ENCODE measurements at regions not wholly inside any gene's neighbourhood (a gene's known extent, or its start where the extent isn't known, plus 50 kb on each side); places are given as distances from the start of the nearest gene placed in this dataset.

DNA sequence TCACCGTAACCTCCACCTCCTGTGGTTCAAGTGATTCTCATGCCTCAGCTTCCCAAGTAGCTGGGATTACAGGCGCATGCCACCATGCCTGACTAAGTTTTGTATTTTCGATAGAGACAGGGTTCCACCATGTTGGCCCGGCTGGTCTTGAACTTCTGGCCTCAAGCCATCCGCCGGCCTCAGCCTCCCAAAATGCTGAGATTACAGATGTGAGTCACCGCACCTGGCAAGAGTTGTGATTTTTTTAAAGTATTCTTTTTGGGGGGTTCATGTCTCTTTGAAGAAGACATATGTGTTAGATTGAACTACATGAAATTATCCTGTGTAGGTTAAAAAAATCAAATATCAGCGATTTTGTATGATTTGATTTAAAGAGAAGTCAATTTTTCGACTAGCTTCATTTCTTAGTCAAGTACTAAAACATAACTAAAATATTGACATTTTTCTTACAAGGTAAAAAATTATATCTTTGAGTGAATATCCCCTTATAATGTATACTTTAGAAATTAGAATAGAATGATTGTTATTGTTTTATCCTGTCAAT is 60.3 kb upstream of the ANTXR2 start:
- Histone ChIP-seq H3K27ac (ENCODE audit: low read length) (no peak overlapping the region), H3K4me2 (ENCODE audit: low read length) (no peak overlapping the region), H3K4me3 (ENCODE audit: low read length) (no peak overlapping the region), H3K9ac (ENCODE audit: low read length) (no peak overlapping the region), H3K9me3 (ENCODE audit: insufficient read depth, low read length) (0 out of 2 replicates have a peak, but pooled peaks cover 5% of the 10 kb centered on the region), H2AFZ (ENCODE audit: low read depth, low read length) (no peak overlapping the region), H3K36me3 (replicated peaks; ENCODE audit: low read depth, low read length) (no peaks in the 10 kb centered on the region), H3K4me1 (ENCODE audit: low read length) (peaks cover 4% of the 10 kb centered on the region), H3K79me2 (ENCODE audit: low read length) (no peaks in the 10 kb centered on the region), H4K20me1 (ENCODE audit: insufficient read depth, low read length) (no peaks in the 10 kb centered on the region), H3K27me3 (ENCODE audit: low read depth, low read length) (no peaks in the 10 kb centered on the region)
- no peak for TF ChIP-seq CTCF (IDR thresholded peaks at IDR 0.05; ENCODE audit: low read depth, low read length)
- no peak for TF ChIP-seq EZH2phosphoT487 (IDR thresholded peaks at IDR 0.05; ENCODE audit: low read depth)

DNA sequence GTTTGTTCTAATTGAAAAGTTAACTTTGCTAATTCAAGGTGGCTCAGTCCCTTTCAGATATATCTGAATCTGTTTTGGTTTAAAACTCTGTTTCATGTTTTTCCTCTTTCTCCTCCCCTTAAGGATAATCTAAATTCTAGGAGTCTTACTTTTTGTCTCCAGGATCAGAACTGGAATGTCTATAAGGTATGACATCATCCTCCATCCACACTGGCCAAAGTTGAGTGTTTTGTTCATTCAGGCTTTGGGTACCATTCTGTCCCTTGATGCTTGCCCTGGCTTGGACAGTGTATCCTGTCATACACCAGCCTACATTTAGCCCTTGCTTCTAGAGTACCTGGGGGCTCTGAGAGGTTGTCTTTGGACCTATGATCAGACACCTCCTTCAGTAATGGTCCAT is 56.8 kb upstream of the ANTXR2 start:
- H3K27me3 ChIP-seq (ENCODE audit: low read depth, low read length): no peaks in the 10 kb centered on the region
- H3K36me3 ChIP-seq (replicated peaks; ENCODE audit: low read depth, low read length): no peaks in the 10 kb centered on the region
- H3K4me2 ChIP-seq (ENCODE audit: low read length): no peak overlapping the region
- H2AFZ ChIP-seq (ENCODE audit: low read depth, low read length): no peak overlapping the region
- H3K79me2 ChIP-seq (ENCODE audit: low read length): no peaks in the 10 kb centered on the region
- H4K20me1 ChIP-seq (ENCODE audit: insufficient read depth, low read length): no peaks in the 10 kb centered on the region
- no peaks in the 10 kb centered on the region for H3K9me3 ChIP-seq (ENCODE audit: insufficient read depth, low read length)
- H3K4me3 ChIP-seq (ENCODE audit: low read length): no peak overlapping the region
- H3K27ac ChIP-seq (ENCODE audit: low read length): no peak overlapping the region
- no peak for TF ChIP-seq CTCF (IDR thresholded peaks at IDR 0.05; ENCODE audit: low read depth, low read length)
- TF ChIP-seq EZH2phosphoT487 (IDR thresholded peaks at IDR 0.05; ENCODE audit: low read depth): no peak
- H3K4me1 ChIP-seq (ENCODE audit: low read length): peaks cover 6% of the 10 kb centered on the region
- no peak overlapping the region for H3K9ac ChIP-seq (ENCODE audit: low read length)

DNA sequence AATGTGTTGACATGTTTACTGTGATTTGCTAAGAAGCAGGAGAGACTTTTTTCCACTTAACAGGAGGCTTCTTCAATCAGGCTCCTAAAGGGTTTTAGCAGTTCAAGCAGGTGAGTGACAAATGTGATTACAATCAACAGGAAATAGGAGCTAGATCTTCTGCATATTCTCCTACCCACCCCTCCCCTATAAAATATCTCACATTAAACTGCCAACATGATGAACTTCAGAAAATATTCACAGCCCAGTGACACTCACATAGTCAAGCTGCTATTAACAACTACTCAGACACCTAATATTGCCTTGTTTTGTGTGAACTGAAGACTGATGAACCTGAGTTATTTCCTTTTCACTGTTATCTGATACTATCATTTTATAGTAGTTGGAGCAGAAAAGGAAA is 55.9 kb upstream of the ANTXR2 start:
- no peak overlapping the region for H3K9ac ChIP-seq (ENCODE audit: low read length)

DNA sequence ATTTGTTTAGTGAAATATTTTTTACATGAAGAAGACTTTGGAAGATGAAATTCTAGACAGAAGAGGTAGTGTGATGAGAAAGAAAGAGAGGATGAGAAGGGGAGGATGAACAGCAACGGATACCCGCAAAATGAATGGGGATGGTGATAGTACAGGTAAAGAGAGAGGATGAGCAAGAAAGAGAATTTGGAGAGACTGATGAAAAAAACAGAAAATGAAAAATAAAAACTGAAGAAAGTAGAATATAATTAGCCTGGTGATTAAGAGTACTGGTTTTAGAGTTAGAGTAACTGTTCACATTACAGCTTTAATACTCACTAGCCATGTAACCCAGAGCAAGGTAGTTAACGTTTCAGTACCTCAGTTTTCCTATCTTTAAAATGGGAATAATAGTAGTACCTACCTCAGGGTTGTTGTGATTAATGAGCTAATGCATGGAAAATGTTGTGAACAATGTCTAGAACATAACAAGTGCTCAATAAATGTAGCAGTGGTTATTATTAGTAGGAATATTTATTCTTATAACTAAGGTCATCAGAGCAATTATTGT is 54.9 kb upstream of the ANTXR2 start:
- H3K9ac ChIP-seq (ENCODE audit: low read length): no peak overlapping the region

More for the DNA sequence above, 55.9 kb upstream of the ANTXR2 start:
- H3K9me3 ChIP-seq (ENCODE audit: insufficient read depth, low read length): no peaks in the 10 kb centered on the region
- no peak overlapping the region for H2AFZ ChIP-seq (ENCODE audit: low read depth, low read length)
- no peak overlapping the region for H3K4me3 ChIP-seq (ENCODE audit: low read length)
- no peak overlapping the region for H3K4me2 ChIP-seq (ENCODE audit: low read length)
- no peaks in the 10 kb centered on the region for H3K79me2 ChIP-seq (ENCODE audit: low read length)
- H3K4me1 ChIP-seq (ENCODE audit: low read length): peaks cover 6% of the 10 kb centered on the region
- TF ChIP-seq CTCF (IDR thresholded peaks at IDR 0.05; ENCODE audit: low read depth, low read length) (no peak), EZH2phosphoT487 (IDR thresholded peaks at IDR 0.05; ENCODE audit: low read depth) (no peak)
- H3K27ac ChIP-seq (ENCODE audit: low read length): no peak overlapping the region
- H4K20me1 ChIP-seq (ENCODE audit: insufficient read depth, low read length): no peaks in the 10 kb centered on the region
- no peaks in the 10 kb centered on the region for H3K27me3 ChIP-seq (ENCODE audit: low read depth, low read length)
- no peaks in the 10 kb centered on the region for H3K36me3 ChIP-seq (replicated peaks; ENCODE audit: low read depth, low read length)

More for the DNA sequence above, 54.9 kb upstream of the ANTXR2 start:
- H3K27ac ChIP-seq (ENCODE audit: low read length): no peak overlapping the region
- H3K4me1 ChIP-seq (ENCODE audit: low read length): peaks cover 6% of the 10 kb centered on the region
- no peak overlapping the region for H3K4me2 ChIP-seq (ENCODE audit: low read length)
- TF ChIP-seq EZH2phosphoT487 (IDR thresholded peaks at IDR 0.05; ENCODE audit: low read depth) (no peak), CTCF (IDR thresholded peaks at IDR 0.05; ENCODE audit: low read depth, low read length) (no peak)
- no peaks in the 10 kb centered on the region for H3K79me2 ChIP-seq (ENCODE audit: low read length)
- H3K36me3 ChIP-seq (replicated peaks; ENCODE audit: low read depth, low read length): no peaks in the 10 kb centered on the region
- no peak overlapping the region for H3K4me3 ChIP-seq (ENCODE audit: low read length)
- no peaks in the 10 kb centered on the region for H4K20me1 ChIP-seq (ENCODE audit: insufficient read depth, low read length)
- H3K27me3 ChIP-seq (ENCODE audit: low read depth, low read length): no peaks in the 10 kb centered on the region
- no peaks in the 10 kb centered on the region for H3K9me3 ChIP-seq (ENCODE audit: insufficient read depth, low read length)
- no peak overlapping the region for H2AFZ ChIP-seq (ENCODE audit: low read depth, low read length)
